A673 (cell line): ENCODE measurements at regions not wholly inside any gene's neighbourhood (a gene's known extent, or its start where the extent isn't known, plus 50 kb on each side); places are given as distances from the start of the nearest gene placed in this dataset.

ENCODE experiments used
- BruUV-seq: library from RNA; stranded (reverse); fragments of 400-500 nt; replicated peaks from 2 replicates; lab custom pipeline; 2021; lab: Mats Ljungman, UMichigan
- CTCF ChIA-PET: fragments of 300-600 bp; sonication (Branson Sonifier 250); formaldehyde crosslinking; loops from one replicate; lab custom pipeline; 2022; ENCODE audit warnings: antibody characterized with exemption; lab: Charles Lee
- POLR2A ChIA-PET: fragments of 300-600 bp; sonication (Branson Sonifier 250); formaldehyde crosslinking; loops from one replicate; lab custom pipeline; 2022; ENCODE audit warnings: antibody characterized with exemption; ENCODE audit not compliant: low non-redundant PET; lab: Charles Lee
- DNase-seq: peaks from one replicate; pipeline ENCODE4 v3.0.0-alpha.2; 2015; ENCODE audit warnings: low spot score
- H3K27ac ChIP-seq: fragments of 200-600 bp; sonication (generic); 2 replicates; pipeline ENCODE4 v1.5.1; 2016; ENCODE audit warnings: mixed run types, low read depth, mild to moderate bottlenecking, mixed read lengths, antibody characterized with exemption, low read length; ENCODE audit not compliant: poor library complexity, severe bottlenecking
- H3K27me3 ChIP-seq: fragments of 200-600 bp; sonication (generic); replicated peaks from 2 replicates; pipeline ENCODE4 v1.6.1; 2017; ENCODE audit warnings: mixed run types, low read depth, mild to moderate bottlenecking, mixed read lengths, antibody characterized with exemption, low read length; ENCODE audit not compliant: insufficient read depth, poor library complexity
- H3K36me3 ChIP-seq: fragments of 200-600 bp; sonication (generic); 2 replicates; pipeline ENCODE4 v1.6.1; 2016; ENCODE audit warnings: mixed run types, mild to moderate bottlenecking, mixed read lengths, antibody characterized with exemption, low read length; ENCODE audit not compliant: insufficient read depth, poor library complexity, severe bottlenecking
- H3K4me1 ChIP-seq: fragments of 200-600 bp; sonication (generic); 2 replicates; pipeline ENCODE4 v1.6.1; 2017; ENCODE audit warnings: mixed run types, mild to moderate bottlenecking, mixed read lengths, antibody characterized with exemption, low read length; ENCODE audit not compliant: insufficient read depth, poor library complexity, severe bottlenecking
- H3K4me3 ChIP-seq: fragments of 200-600 bp; sonication (generic); 2 replicates; pipeline ENCODE4 v1.5.1; 2016; ENCODE audit warnings: low read depth, mixed run types, mild to moderate bottlenecking, mixed read lengths, low read length; ENCODE audit not compliant: poor library complexity, severe bottlenecking
- H3K9me3 ChIP-seq: fragments of 200-600 bp; sonication (generic); 2 replicates; pipeline ENCODE4 v1.6.1; 2016; ENCODE audit warnings: mixed run types, low read depth, mild to moderate bottlenecking, mixed read lengths, antibody characterized with exemption, low read length; ENCODE audit not compliant: poor library complexity, severe bottlenecking
- EZH2 ChIP-seq: fragments of 200-600 bp; sonication (generic); IDR thresholded peaks from 2 replicates; pipeline ENCODE4 v1.6.1; 2017; ENCODE audit warnings: borderline replicate concordance, low read depth, mild to moderate bottlenecking, mixed read lengths, antibody characterized with exemption, low read length; ENCODE audit not compliant: poor library complexity, severe bottlenecking
- intact Hi-C: fragments of 100-400 bp; cut with micrococcal nuclease; formaldehyde crosslinking; loops from one replicate; pipeline ENCODE4 v1.10.0; 2022; ENCODE audit not compliant: unreplicated experiment
- TF ChIP-seq, protein P1 (sequence below): fragments of 300-800, 200-600 bp; sonication (generic); conservative IDR thresholded peaks from 2 replicates; pipeline ENCODE4 v1.5.1; 2017; ENCODE audit warnings: low read depth, mild to moderate bottlenecking, antibody characterized with exemption, low read length, moderate library complexity, mixed read lengths

GRCh38 chr15:53312707-53313106, 446.8 kb downstream of the WDR72 start:
- no peak overlapping the region for H3K27ac ChIP-seq
- H3K36me3 ChIP-seq = no peaks in the 10 kb centered on the region
- DNase-seq = no peak
- intact Hi-C loops = no loop called here
- H3K27me3 ChIP-seq = no peaks in the 10 kb centered on the region
- POLR2A ChIA-PET = no interaction called here
- TF ChIP-seq, protein P1, sequence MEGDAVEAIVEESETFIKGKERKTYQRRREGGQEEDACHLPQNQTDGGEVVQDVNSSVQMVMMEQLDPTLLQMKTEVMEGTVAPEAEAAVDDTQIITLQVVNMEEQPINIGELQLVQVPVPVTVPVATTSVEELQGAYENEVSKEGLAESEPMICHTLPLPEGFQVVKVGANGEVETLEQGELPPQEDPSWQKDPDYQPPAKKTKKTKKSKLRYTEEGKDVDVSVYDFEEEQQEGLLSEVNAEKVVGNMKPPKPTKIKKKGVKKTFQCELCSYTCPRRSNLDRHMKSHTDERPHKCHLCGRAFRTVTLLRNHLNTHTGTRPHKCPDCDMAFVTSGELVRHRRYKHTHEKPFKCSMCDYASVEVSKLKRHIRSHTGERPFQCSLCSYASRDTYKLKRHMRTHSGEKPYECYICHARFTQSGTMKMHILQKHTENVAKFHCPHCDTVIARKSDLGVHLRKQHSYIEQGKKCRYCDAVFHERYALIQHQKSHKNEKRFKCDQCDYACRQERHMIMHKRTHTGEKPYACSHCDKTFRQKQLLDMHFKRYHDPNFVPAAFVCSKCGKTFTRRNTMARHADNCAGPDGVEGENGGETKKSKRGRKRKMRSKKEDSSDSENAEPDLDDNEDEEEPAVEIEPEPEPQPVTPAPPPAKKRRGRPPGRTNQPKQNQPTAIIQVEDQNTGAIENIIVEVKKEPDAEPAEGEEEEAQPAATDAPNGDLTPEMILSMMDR = no peak
- no peak for TF ChIP-seq EZH2
- no peaks in the 10 kb centered on the region for H3K4me1 ChIP-seq
- H3K4me3 ChIP-seq = no peak overlapping the region
- BruUV-seq = no TSS peak
- CTCF ChIA-PET = no interaction called here
- no peaks in the 10 kb centered on the region for H3K9me3 ChIP-seq

GRCh38 chr15:53310709-53311108, 448.8 kb downstream of the WDR72 start:
- Histone ChIP-seq H3K36me3 (no peaks in the 10 kb centered on the region), H3K4me1 (no peaks in the 10 kb centered on the region), H3K27me3 (no peaks in the 10 kb centered on the region), H3K9me3 (no peaks in the 10 kb centered on the region), H3K27ac (no peak overlapping the region), H3K4me3 (no peak overlapping the region)
- no peak for DNase-seq
- POLR2A ChIA-PET = no interaction called here
- TF ChIP-seq, protein P1 = no peak
- TF ChIP-seq EZH2 = no peak
- intact Hi-C loops = no loop called here
- CTCF ChIA-PET = no interaction called here
- BruUV-seq = no TSS peak

DNA sequence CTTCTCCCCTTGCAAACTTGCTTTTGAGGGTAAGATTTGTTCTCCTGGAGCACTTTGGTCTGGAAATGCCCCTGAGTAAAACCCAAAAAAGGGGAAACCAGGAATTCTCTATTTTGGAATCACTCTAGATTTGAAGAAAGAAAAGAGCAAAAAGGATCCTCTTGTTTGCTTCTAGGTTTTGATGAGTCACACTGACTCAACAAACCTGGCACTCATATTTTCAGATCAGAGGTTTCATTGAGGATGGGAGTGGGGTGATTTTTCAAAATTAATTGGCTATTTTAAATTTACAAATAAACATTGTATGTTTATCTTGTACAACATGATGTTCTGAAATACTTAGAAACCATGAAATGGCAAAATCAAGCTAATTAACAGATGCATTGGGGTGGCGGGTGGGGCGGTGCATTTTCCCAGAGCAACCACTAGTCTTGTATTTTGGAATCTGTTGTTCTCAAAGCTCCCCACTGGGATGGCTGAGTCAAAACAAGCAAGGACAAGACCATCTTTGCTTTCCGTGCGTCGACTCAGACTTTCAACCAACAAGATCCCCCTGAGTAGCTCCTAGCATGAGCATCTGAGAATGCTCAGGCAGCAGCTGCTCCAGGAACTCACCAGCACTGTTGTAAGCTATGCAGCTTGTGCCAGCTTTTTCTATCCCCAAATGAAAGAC, 451.4 kb downstream of the WDR72 start:
- intact Hi-C loops = no loop called here
- H3K4me1 ChIP-seq = no peaks in the 10 kb centered on the region
- H3K9me3 ChIP-seq = no peaks in the 10 kb centered on the region
- no peak for TF ChIP-seq EZH2
- TF ChIP-seq, protein P1 = no peak
- ChIA-PET POLR2A (no interaction called here), CTCF (no interaction called here)
- H3K36me3 ChIP-seq = no peaks in the 10 kb centered on the region
- no peak overlapping the region for H3K27ac ChIP-seq
- H3K4me3 ChIP-seq = no peak overlapping the region
- DNase-seq = no peak
- H3K27me3 ChIP-seq = no peaks in the 10 kb centered on the region
- no TSS peak for BruUV-seq
